Panc1 (cell line): ENCODE measurements at regions not wholly inside any gene's neighbourhood (a gene's known extent, or its start where the extent isn't known, plus 50 kb on each side); places are given as distances from the start of the nearest gene placed in this dataset.

Source experiments
- CTCF ChIP-seq: fragments of 450-650 bp; IDR thresholded peaks from 2 replicates; pipeline ENCODE4 v1.5.1; 2017; ENCODE audit warnings: mild to moderate bottlenecking
- TCF7L2 ChIP-seq: IDR thresholded peaks from 2 replicates; pipeline ENCODE4 v1.6.1; 2011; ENCODE audit warnings: mild to moderate bottlenecking, low read depth, low read length, inconsistent platforms

DNA sequence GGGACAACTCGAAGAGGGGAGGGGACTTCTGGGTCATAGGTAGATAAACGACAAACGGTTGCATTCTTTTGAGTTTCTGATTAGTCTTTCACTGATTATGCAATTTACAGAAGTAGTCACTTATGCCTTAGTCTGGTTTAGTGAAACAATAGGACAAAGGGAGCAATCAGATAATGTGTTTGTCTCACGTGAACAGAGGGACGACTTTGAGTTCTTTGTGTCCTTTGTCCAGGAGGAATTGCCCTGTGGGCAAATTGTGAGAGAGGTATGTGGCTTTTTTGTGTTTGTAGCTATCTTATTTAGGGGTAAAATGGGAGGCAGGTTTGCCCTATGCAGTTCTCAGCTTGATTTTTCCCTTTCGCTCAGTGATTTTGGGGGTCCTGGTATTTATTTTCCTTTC is 362.9 kb upstream of the PCDH20 start:
- TF ChIP-seq CTCF (no peak), TCF7L2 (no peak)
